HG03097 (cell line): ENCODE measurements at regions not wholly inside any gene's neighbourhood (a gene's known extent, or its start where the extent isn't known, plus 50 kb on each side); places are given as distances from the start of the nearest gene placed in this dataset.

ENCODE experiments used
- ATAC-seq: cut with Tn5 transposase; IDR thresholded peaks from one replicate; pipeline ENCODE4 v1.9.1; 2021; ENCODE audit not compliant: unreplicated experiment, low FRiP score

DNA sequence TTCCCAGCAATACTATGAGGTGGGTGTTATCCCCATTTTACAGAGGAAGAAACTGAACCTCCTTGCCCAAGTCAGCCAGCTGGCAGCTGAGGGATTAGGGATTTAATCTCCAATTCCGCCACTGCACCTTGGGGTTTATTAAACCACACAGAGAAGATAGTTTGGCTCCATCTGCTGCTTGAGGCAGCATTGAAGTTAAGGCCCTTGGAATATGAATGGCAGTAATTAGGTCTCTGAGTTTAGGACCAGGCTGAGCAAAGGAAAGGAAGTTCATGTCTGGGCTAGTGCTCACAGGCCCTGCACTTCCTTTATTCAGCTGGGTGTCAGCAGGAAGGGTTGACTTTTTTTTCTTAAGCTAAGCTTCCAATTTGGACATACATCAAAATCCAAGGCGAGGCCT is 86.9 kb upstream of the GDNF start:
- ATAC-seq = no peak

GRCh38 chr5:37921452-37921851 is 81.6 kb upstream of the GDNF start:
- ATAC-seq = no peak

- ATAC-seq = no peak
Observed at GRCh38 chr5:37918424-37918823, 78.6 kb upstream of the GDNF start.

- no peak for ATAC-seq
Observed at GRCh38 chr5:37916525-37916924, 76.7 kb upstream of the GDNF start.

DNA sequence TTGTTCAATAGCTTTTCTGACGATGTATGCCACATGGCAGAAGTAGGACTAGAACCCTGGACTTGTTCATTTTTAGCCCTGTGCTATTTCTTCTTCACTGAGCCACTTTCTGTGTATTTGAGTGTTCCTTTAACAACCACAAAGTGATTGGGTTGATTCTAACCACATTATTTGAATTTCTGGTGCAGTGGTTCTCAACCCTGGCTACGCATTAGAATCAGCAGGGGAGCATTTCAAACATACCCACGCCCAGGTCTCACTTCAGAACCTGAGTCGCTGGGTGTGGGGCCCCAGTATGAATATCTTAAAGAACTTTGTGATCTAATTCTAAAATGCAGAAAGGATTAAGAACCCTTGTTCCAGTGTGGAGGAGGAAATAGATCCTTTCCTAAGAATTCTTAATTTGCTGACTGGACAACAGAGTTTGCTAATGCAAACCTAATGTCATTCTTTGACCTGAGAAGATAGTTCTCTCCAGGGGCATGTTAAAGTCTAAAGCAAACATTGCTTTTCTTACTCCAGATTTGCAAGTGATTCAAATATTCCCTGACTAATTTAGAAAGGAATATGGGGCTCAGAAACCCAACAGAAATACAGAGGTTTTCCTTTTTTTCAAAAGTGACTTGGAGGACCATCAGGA is 75.4 kb upstream of the GDNF start:
- ATAC-seq = no peak

- ATAC-seq = peak; percentile 85
Observed at GRCh38 chr5:37909610-37910266, 69.9 kb upstream of the GDNF start.

- no peak for ATAC-seq
Observed at GRCh38 chr5:37906416-37906815, 66.6 kb upstream of the GDNF start.

DNA sequence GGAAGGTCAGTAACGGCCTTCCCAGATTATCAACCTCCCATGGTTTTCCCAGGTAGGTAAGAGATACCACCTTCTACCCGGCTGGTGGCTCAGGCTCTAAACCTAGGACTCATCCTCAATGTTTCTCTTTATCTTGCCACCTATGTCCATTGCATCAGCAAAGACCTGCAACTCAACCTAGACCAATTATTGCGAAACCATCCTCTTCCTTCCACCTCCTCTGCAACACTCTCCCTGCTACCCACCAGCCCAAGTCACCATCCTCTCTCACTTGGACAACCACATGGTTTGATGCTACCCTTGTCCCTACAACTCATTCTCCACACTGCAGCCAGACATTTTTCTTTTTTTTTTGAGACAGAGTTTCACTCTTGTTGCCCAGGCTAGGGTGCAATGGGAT is 65.4 kb upstream of the GDNF start:
- ATAC-seq = no peak

DNA sequence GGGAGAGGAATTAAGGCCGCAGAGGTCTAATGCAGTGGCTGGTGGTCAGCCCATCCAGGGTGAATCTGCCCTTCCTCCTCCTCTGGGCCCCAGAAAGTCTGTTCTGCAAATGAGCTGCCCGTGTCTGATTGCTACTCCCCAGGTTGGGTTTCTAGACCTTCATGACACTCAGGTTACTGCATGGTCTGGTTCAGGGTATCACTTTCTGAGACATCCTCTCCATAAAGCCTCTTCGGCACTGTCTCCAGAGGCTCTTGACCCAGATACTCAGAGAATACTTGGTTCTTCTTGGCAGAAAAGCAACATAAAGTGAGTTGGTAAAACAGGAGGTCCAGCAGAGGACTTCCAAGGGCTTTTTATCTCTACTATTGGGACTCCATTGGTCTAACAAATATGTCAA is 62.5 kb upstream of the GDNF start:
- ATAC-seq = no peak

DNA sequence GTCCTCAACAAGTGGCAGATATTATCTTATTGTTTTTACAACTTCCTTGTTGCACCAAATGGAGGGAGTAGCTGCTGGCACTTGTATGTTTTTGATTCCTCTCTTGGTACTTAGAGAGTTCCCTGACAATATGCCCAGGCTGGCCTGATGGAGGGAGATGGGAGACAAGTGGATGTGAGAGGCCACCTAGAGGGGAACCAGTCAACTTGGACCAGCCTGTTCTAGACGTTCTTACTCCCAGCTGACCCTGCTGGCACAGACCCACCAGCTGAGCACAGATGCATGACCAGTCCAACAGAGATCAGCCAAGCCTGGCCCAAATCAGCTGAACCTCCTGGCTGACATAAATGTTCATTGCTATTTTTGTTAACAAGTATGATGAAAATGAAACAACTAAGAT is 60.9 kb upstream of the GDNF start:
- no peak for ATAC-seq

GRCh38 chr5:37899037-37899436 is 59.2 kb upstream of the GDNF start:
- ATAC-seq = no peak

- no peak for ATAC-seq
Observed at GRCh38 chr5:37896159-37896558, 56.3 kb upstream of the GDNF start.

DNA sequence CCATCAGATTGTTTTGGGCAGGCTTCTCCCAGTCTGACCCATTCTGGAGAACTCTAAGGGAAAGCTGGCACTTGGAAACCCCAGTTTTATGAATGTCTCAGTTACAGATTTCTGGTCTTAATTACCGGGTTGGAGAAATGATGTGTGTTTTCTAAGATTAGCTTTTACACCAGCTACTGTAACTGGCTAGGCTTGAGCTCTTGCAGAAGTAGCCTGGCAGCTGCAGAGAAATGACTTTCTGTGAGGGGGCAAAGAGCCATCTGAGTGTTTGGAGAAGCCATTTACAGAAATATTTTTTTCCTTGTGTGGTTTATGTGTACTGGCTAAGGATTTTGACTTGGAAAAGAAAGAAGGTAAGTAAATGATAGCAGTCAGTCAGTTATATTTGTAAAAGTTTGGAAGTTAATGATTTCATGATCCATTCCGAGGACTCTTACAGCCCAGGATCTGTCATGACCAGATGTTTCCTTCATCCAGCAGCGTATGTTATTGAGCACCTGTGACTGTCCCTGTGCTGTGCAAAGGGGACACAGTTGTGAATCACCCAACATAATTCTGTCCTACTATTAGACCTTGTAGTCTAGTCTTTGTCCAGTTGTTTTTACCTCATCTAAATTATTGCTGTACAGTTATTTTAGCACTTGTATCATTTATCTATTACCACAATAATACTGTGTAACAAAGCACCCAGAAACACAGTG is 53.7 kb upstream of the GDNF start:
- ATAC-seq = no peak

DNA sequence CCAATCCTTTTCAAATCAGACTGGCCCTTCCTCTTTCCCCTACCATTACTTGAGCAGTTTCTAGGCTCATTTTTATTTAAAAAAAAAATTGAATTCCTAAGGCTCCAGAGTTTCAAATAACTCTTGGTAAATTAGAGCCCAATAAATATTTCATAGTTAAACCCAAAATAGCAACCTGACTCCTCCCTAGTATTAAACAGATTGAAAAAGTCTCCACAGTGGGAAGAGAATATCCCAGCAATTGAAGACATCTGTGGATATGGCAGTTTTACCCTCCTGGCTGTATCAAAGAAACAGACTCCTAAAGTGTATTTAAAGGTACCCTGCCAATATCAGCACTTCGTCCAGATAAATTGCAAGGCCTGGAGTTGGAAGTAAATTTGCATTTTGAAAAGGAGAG is 52.7 kb upstream of the GDNF start:
- no peak for ATAC-seq

DNA sequence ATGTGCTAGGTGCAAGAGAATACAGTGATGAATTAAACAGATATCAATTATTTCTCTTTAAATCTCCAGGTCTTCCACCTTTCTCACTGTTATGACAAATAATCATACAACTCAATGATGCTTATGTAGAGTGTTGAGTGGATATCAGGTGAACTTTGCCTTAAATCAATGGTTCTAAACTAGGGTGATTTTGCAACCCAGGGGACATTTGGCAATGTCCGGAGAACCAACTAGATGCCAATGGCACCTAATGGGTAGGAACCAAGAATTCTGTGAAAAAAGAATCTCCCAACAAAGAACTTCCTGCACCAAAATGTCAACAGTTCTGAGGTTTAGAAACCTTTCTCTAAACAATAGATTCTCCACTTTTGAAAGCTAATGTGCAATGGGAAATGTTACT is 52.0 kb upstream of the GDNF start:
- ATAC-seq = no peak

DNA sequence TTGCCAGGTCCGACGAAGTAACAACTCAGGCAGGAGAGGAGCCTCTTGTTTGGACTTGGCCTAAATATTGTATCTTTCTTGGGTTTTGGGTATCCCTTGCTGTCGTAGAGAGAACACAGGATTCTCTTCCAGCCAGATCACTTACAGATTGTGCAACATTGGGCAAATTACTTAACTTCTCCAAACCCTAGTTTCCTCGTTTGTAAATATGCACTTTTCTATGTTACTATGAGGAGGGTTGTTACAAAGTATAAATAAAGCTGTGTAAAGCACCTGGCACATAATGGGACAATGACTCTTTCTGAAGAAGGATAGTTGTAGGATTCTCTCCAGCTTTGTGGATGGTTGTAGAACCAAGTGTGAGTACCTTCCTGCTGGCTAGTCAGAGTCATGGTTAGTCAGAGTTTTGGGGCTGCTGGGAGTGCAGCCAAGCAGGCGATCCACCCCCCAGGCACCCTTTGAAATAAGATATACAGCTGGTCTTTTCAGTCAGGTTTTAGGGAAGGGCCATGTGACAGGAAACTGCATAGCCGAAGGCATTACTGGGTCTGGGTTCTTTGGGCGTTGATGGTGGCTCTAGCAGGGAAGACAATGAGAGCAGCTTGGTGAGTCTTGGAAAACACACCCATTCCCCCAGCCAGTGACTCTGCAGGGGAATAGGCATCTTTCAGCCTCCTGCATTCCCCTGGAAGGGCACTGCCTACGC is 49.9 kb upstream of the GDNF start:
- ATAC-seq = no peak
